ENCODE measurements at regions not wholly inside any gene's neighbourhood (a gene's known extent, or its start where the extent isn't known, plus 50 kb on each side); places are given as distances from the start of the nearest gene placed in this dataset.

- Histone ChIP-seq H3K4me2 (ENCODE audit: insufficient read depth, low read length) (no peak overlapping the region), H4K20me1 (replicated peaks; ENCODE audit: control insufficient read depth, insufficient read depth, low read length) (peaks cover 5% of the 10 kb centered on the region; the same call in 1 of the 2 replicates), H3K9me1 (ENCODE audit: control insufficient read depth, insufficient read depth, low read length) (peaks cover 3% of the 10 kb centered on the region), H3K79me2 (ENCODE audit: control insufficient read depth, insufficient read depth, low read length) (no peaks in the 10 kb centered on the region), H2AFZ (ENCODE audit: low read depth, low read length) (no peak overlapping the region), H3K4me3 (no peak overlapping the region), H3K9ac (ENCODE audit: insufficient read depth in 1 of 2, low read depth in 2 of 2, low read length in 2 of 2) (no peak overlapping the region), H3K4me1 (replicated peaks in 1 of 2; ENCODE audit: control insufficient read depth in 2 of 2, insufficient read depth in 2 of 2, low read length in 2 of 2) (no peaks in the 10 kb centered on the region), H3K9me3 (replicated peaks; ENCODE audit: control insufficient read depth, insufficient read depth, low read depth, low read length) (no peaks in the 10 kb centered on the region), H3K27me3 (ENCODE audit: control insufficient read depth in 2 of 2, insufficient read depth in 2 of 2, low read length in 2 of 2) (peaks cover 22 to 68% of the 10 kb centered on the region in 2 experiments), H3K36me3 (ENCODE audit: control insufficient read depth, insufficient read depth, low read length) (no peaks in the 10 kb centered on the region), H3K27ac (ENCODE audit: extremely low read depth, low read depth, low read length) (no peak overlapping the region)
- ChIA-PET POLR2A (interaction anchor here (0.6 to 0.7 kb wide), 3 partner anchors 76 to 518 kb away, joined by 3 to 5 read pairs (median 3); no protein-coding TSS in a partner anchor), CTCF (ENCODE audit: low intra/inter-chr PET ratio) (no interaction called here)
- FAIRE-seq, result no peak
- in situ Hi-C loops (cut with MboI) (no loop called here), intact Hi-C loops (cut with micrococcal nuclease) (no loop called here)
- DNase-seq (ENCODE audit: extremely low read depth in 1 of 4, low spot score in 3 of 4), result no peak
- TF ChIP-seq ZNF780A (CRISPR knock-in tag; IDR thresholded peaks at IDR 0.05) (no peak), GABPB2 (CRISPR knock-in tag; conservative IDR thresholded peaks at IDR 0.05) (no peak)
- WGBS (ENCODE audit: insufficient coverage, low coverage, missing lambda C conversion rate), result 3% methylated on average over 11 of the region's 11 CpGs
- BruUV-seq (replicated peaks), result no TSS peak
- no peak for ATAC-seq
Observed at GRCh38 chr2:120435671-120436459, 89.9 kb downstream of the INHBB start.

- ChIA-PET POLR2A (interaction anchor here (0.7 kb wide), 1 partner anchor 111 kb away, joined by 5 read pairs; no protein-coding TSS in a partner anchor), CTCF (ENCODE audit: low intra/inter-chr PET ratio) (no interaction called here)
- Histone ChIP-seq H4K20me1 (replicated peaks; ENCODE audit: control insufficient read depth, insufficient read depth, low read length) (peaks cover 5% of the 10 kb centered on the region; the same call in 1 of the 2 replicates), H3K27ac (ENCODE audit: extremely low read depth, low read depth, low read length) (no peak overlapping the region), H3K9me1 (ENCODE audit: control insufficient read depth, insufficient read depth, low read length) (peaks cover 3% of the 10 kb centered on the region), H3K9me3 (replicated peaks; ENCODE audit: control insufficient read depth, insufficient read depth, low read depth, low read length) (no peaks in the 10 kb centered on the region), H3K27me3 (ENCODE audit: control insufficient read depth in 2 of 2, insufficient read depth in 2 of 2, low read length in 2 of 2) (peaks cover 27 to 68% of the 10 kb centered on the region in 2 experiments), H2AFZ (ENCODE audit: low read depth, low read length) (no peak overlapping the region), H3K4me2 (ENCODE audit: insufficient read depth, low read length) (no peak overlapping the region), H3K9ac (ENCODE audit: insufficient read depth in 1 of 2, low read depth in 2 of 2, low read length in 2 of 2) (no peak overlapping the region), H3K4me1 (replicated peaks in 1 of 2; ENCODE audit: control insufficient read depth in 2 of 2, insufficient read depth in 2 of 2, low read length in 2 of 2) (no peaks in the 10 kb centered on the region), H3K79me2 (ENCODE audit: control insufficient read depth, insufficient read depth, low read length) (no peaks in the 10 kb centered on the region), H3K36me3 (ENCODE audit: control insufficient read depth, insufficient read depth, low read length) (no peaks in the 10 kb centered on the region), H3K4me3 (no peak overlapping the region)
- DNase-seq (ENCODE audit: extremely low read depth in 1 of 4, low spot score in 3 of 4), result no peak
- intact Hi-C loops (cut with micrococcal nuclease) (no loop called here), in situ Hi-C loops (cut with MboI) (no loop called here)
- BruUV-seq (replicated peaks), result no TSS peak
- no CpG with 5 or more reads among the region's 1 CpG for WGBS (ENCODE audit: insufficient coverage, low coverage, missing lambda C conversion rate)
- no peak for FAIRE-seq
- TF ChIP-seq PATZ1 (CRISPR knock-in tag; IDR thresholded peaks at IDR 0.05; ENCODE audit: borderline replicate concordance), result no peak
- no peak for TF ChIP-seq FOS (IDR thresholded peaks at IDR 0.05; ENCODE audit: extremely low read depth, insufficient read length)
- no peak for TF ChIP-seq SAFB (IDR thresholded peaks at IDR 0.05; ENCODE audit: borderline replicate concordance, low read depth, low read length)
- no peak for ATAC-seq
Observed at GRCh38 chr2:120436460-120436739, 90.5 kb downstream of the INHBB start.
